OCI-LY7 (cell line): ENCODE measurements at regions not wholly inside any gene's neighbourhood (a gene's known extent, or its start where the extent isn't known, plus 50 kb on each side); places are given as distances from the start of the nearest gene placed in this dataset.

Experiments used
- BruUV-seq: library from RNA; stranded (reverse); fragments of 400-500 nt; replicated peaks from 2 replicates; lab custom pipeline; 2021; lab: Mats Ljungman, UMichigan
- CTCF ChIA-PET: fragments of 300-600 bp; sonication (Branson Sonifier 250); formaldehyde crosslinking; loops from one replicate; lab custom pipeline; 2022; ENCODE audit warnings: antibody characterized with exemption; ENCODE audit not compliant: unreplicated experiment; lab: Charles Lee
- POLR2A ChIA-PET: fragments of 300-600 bp; sonication (Branson Sonifier 250); formaldehyde crosslinking; loops from one replicate; lab custom pipeline; 2022; ENCODE audit warnings: antibody characterized with exemption; lab: Charles Lee
- DNase-seq: peaks from one replicate; pipeline ENCODE4 v3.0.0-alpha.2; 2015; ENCODE audit warnings: low spot score
- H2AFZ ChIP-seq: fragments of 200-600 bp; sonication (generic), shearing (Covaris generic); 2 replicates; pipeline ENCODE4 v1.6.1; 2014; ENCODE audit warnings: mild to moderate bottlenecking, antibody characterized with exemption, low read length, moderate library complexity
- H3K27ac ChIP-seq: fragments of 200-600 bp; sonication (generic); 2 replicates; pipeline ENCODE4 v1.5.1; 2014; ENCODE audit warnings: mixed run types, low read depth, mild to moderate bottlenecking, moderate library complexity, low read length, inconsistent platforms; ENCODE audit not compliant: poor library complexity, severe bottlenecking
- H3K36me3 ChIP-seq: fragments of 200-600 bp; sonication (generic); 2 replicates; pipeline ENCODE4 v1.6.1; 2014; ENCODE audit warnings: mild to moderate bottlenecking, antibody characterized with exemption, low read length, moderate library complexity, mixed read lengths; ENCODE audit not compliant: insufficient read depth
- H3K4me1 ChIP-seq: fragments of 200-600 bp; sonication (generic); 2 replicates; pipeline ENCODE4 v1.5.1; 2014; ENCODE audit warnings: mild to moderate bottlenecking, low read length; ENCODE audit not compliant: insufficient read depth, poor library complexity, severe bottlenecking
- H3K4me2 ChIP-seq: fragments of 200-600 bp; sonication (generic); 2 replicates; pipeline ENCODE4 v1.6.1; 2014; ENCODE audit warnings: mild to moderate bottlenecking, low read length
- H3K4me3 ChIP-seq: fragments of 200-600 bp; sonication (generic); 2 replicates; pipeline ENCODE4 v1.5.1; 2014; ENCODE audit warnings: mild to moderate bottlenecking, low read depth, low read length; ENCODE audit not compliant: poor library complexity, severe bottlenecking
- H3K79me2 ChIP-seq: fragments of 200-600 bp; sonication (generic); 2 replicates; pipeline ENCODE4 v1.6.1; 2016; ENCODE audit warnings: low read depth, mild to moderate bottlenecking, low read length, moderate library complexity, mixed read lengths; ENCODE audit not compliant: insufficient read depth
- H3K9me2 ChIP-seq: fragments of 200-600 bp; sonication (generic); 2 replicates; pipeline ENCODE4 v1.6.1; 2016; ENCODE audit warnings: mild to moderate bottlenecking, low read length, mixed read lengths; ENCODE audit not compliant: insufficient read depth
- H3K9me3 ChIP-seq: fragments of 200-600 bp; sonication (generic); 2 replicates; pipeline ENCODE4 v1.6.1; 2014; ENCODE audit warnings: mild to moderate bottlenecking, mixed run types, low read length, mixed read lengths
- H4K20me1 ChIP-seq: fragments of 200-600 bp; sonication (generic); 2 replicates; pipeline ENCODE4 v1.6.1; 2014; ENCODE audit warnings: mild to moderate bottlenecking, antibody characterized with exemption, low read length, moderate library complexity, mixed read lengths; ENCODE audit not compliant: insufficient read depth
- EZH2phosphoT487 ChIP-seq: fragments of 200-600 bp; sonication (generic); IDR thresholded peaks from 2 replicates; pipeline ENCODE4 v1.6.1; 2018; ENCODE audit warnings: low read depth, borderline replicate concordance, mild to moderate bottlenecking, mixed run types, antibody characterized with exemption, low read length, moderate library complexity, mixed read lengths
- intact Hi-C: fragments of 100-400 bp; cut with micrococcal nuclease; formaldehyde crosslinking; loops from one replicate; pipeline ENCODE4 v1.10.0; 2022; ENCODE audit not compliant: unreplicated experiment
- TF ChIP-seq, protein P1 (sequence below): fragments of 200-600 bp; sonication (generic); conservative IDR thresholded peaks from 2 replicates; pipeline ENCODE4 v1.5.1; 2014; ENCODE audit warnings: mild to moderate bottlenecking, antibody characterized with exemption, low read length, moderate library complexity, mixed read lengths

DNA sequence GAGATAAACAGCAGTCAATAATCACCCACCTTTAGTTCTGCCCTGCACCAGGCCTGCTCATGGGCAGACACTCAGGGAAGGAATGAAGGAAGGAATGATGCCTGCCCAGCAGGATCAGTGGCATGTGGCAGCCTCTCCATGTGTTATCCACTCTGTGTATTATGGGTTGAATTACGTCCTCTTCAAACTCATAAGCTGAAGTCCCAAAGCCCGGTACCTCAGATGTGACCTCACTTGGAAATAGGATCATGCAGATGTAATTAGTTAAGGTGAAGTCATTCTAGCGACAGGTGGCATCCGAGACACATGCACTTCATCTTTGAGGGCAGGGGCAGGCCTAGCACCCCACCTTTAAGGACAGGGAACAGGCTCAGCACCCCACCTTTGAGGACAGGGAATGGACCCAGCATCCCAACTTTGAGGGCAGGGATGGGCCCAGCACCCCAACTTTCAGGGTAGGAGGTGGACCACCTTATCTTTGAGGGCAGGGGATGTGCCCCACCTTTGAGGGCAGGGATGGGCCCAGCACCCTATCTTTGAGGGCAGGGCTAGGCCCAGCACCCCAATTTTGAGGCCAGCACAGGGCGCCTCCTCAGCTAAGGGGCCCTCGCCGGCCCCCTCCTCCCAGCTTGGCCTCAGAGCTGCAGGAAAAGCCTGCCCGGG lies 127.6 kb downstream of the URI1 start:
- H2AFZ ChIP-seq = no peak overlapping the region
- H3K79me2 ChIP-seq = no peaks in the 10 kb centered on the region
- no peak overlapping the region for H3K27ac ChIP-seq
- TF ChIP-seq, protein P1, sequence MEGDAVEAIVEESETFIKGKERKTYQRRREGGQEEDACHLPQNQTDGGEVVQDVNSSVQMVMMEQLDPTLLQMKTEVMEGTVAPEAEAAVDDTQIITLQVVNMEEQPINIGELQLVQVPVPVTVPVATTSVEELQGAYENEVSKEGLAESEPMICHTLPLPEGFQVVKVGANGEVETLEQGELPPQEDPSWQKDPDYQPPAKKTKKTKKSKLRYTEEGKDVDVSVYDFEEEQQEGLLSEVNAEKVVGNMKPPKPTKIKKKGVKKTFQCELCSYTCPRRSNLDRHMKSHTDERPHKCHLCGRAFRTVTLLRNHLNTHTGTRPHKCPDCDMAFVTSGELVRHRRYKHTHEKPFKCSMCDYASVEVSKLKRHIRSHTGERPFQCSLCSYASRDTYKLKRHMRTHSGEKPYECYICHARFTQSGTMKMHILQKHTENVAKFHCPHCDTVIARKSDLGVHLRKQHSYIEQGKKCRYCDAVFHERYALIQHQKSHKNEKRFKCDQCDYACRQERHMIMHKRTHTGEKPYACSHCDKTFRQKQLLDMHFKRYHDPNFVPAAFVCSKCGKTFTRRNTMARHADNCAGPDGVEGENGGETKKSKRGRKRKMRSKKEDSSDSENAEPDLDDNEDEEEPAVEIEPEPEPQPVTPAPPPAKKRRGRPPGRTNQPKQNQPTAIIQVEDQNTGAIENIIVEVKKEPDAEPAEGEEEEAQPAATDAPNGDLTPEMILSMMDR = no peak
- TF ChIP-seq EZH2phosphoT487 = no peak
- no peaks in the 10 kb centered on the region for H3K9me2 ChIP-seq
- BruUV-seq = no TSS peak
- no peaks in the 10 kb centered on the region for H3K9me3 ChIP-seq
- H3K4me1 ChIP-seq = peaks cover 16% of the 10 kb centered on the region
- no peaks in the 10 kb centered on the region for H3K36me3 ChIP-seq
- no peaks in the 10 kb centered on the region for H4K20me1 ChIP-seq
- CTCF ChIA-PET = no interaction called here
- no peak overlapping the region for H3K4me3 ChIP-seq
- DNase-seq = no peak
- intact Hi-C loops = no loop called here
- H3K4me2 ChIP-seq = no peak overlapping the region
- POLR2A ChIA-PET = interaction anchor here (1.0 kb wide), 1 partner anchor 17 kb away, joined by 3 read pairs; no protein-coding TSS in a partner anchor

DNA sequence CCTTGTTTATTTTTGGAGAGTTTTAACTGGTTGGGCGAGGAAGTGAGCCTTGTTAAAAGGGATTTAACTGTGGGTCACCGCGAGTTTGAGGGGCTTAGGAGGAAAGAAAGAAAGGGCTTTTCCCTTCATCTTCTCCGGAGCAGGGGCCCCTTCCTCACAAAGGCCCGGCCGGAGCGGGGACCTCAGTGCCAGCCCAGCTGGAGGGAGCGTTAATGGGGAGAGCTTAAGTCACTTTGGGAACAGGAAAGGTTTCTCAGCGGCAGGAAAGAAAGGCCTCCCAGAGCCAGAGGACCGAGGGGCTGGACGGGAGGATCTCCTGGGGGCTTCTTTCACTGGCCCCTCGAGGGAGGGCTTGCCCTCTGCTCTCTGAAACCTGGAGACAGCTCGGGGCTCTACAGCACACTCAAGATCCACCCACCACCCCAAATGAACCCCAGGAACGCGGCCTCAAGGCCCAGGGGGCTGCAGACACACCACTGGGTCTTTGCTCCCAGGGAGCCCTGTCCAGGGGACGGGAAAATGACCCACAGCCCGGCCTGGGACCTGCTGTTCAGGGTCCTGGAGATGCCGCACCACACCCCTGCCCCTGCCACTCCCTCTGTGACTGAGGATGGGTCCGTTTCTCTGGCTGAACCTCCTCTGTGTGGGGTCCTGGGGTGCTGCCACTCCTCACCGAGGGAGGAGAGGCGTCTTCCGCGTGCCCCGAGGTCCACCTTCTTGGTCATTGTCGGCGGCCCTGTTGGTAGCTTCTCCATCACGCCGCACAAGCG lies 128.3 kb downstream of the URI1 start:
- Histone ChIP-seq H3K9me2 (no peaks in the 10 kb centered on the region), H3K4me2 (no peak overlapping the region), H3K79me2 (no peaks in the 10 kb centered on the region), H3K4me3 (no peak overlapping the region), H4K20me1 (no peaks in the 10 kb centered on the region), H3K36me3 (no peaks in the 10 kb centered on the region), H3K9me3 (no peaks in the 10 kb centered on the region), H3K27ac (no peak overlapping the region), H2AFZ (no peak overlapping the region), H3K4me1 (peaks cover 16% of the 10 kb centered on the region)
- DNase-seq = no peak
- POLR2A ChIA-PET = interaction anchor here (1.0 kb wide), 1 partner anchor 18 kb away, joined by 3 read pairs; no protein-coding TSS in a partner anchor
- BruUV-seq = no TSS peak
- intact Hi-C loops = no loop called here
- CTCF ChIA-PET = no interaction called here
- no peak for TF ChIP-seq EZH2phosphoT487
- TF ChIP-seq, protein P1 = no peak
